ENCODE measurements at regions not wholly inside any gene's neighbourhood (a gene's known extent, or its start where the extent isn't known, plus 50 kb on each side); places are given as distances from the start of the nearest gene placed in this dataset.

GRCh38 chr20:51280047-51280446, 257.1 kb upstream of the KCNG1 start:
- no peak for DNase-seq (ENCODE audit: low spot score)
- no peak for TF ChIP-seq CTCF (IDR thresholded peaks at IDR 0.05)

GRCh38 chr20:51277961-51278360, 255.1 kb upstream of the KCNG1 start:
- Histone ChIP-seq H3K4me3 (no peak overlapping the region), H3K27ac (no peak overlapping the region), H3K9me3 (peaks cover 0 to 4% of the 10 kb centered on the region in 2 donors), H3K4me1 (no peaks in the 10 kb centered on the region), H3K36me3 (no peaks in the 10 kb centered on the region), H3K27me3 (no peaks in the 10 kb centered on the region)
- no peak for DNase-seq (ENCODE audit: low spot score)
- no peak for TF ChIP-seq CTCF (IDR thresholded peaks at IDR 0.05)

More at GRCh38 chr20:51280047-51280446, 257.1 kb upstream of the KCNG1 start:
- H3K27me3 ChIP-seq = no peaks in the 10 kb centered on the region
- H3K9me3 ChIP-seq = peaks cover 0 to 4% of the 10 kb centered on the region in 2 donors
- H3K27ac ChIP-seq = no peak overlapping the region
- no peaks in the 10 kb centered on the region for H3K4me1 ChIP-seq
- H3K4me3 ChIP-seq = no peak overlapping the region
- no peaks in the 10 kb centered on the region for H3K36me3 ChIP-seq

GRCh38 chr20:51276296-51276695, 253.4 kb upstream of the KCNG1 start:
- no peak for DNase-seq (ENCODE audit: low spot score)
- no peaks in the 10 kb centered on the region for H3K36me3 ChIP-seq
- peaks cover 0 to 4% of the 10 kb centered on the region in 2 donors for H3K9me3 ChIP-seq
- no peak overlapping the region for H3K4me3 ChIP-seq
- no peaks in the 10 kb centered on the region for H3K4me1 ChIP-seq
- H3K27ac ChIP-seq = no peak overlapping the region
- TF ChIP-seq CTCF (IDR thresholded peaks at IDR 0.05) = no peak
- no peaks in the 10 kb centered on the region for H3K27me3 ChIP-seq

GRCh38 chr20:51275826-51276225, 252.9 kb upstream of the KCNG1 start:
- DNase-seq (ENCODE audit: low spot score) = no peak
- H3K27me3 ChIP-seq = no peaks in the 10 kb centered on the region

GRCh38 chr20:51275181-51275580, 252.3 kb upstream of the KCNG1 start:
- Histone ChIP-seq H3K9me3 (peaks cover 0 to 9% of the 10 kb centered on the region in 2 donors), H3K27me3 (no peaks in the 10 kb centered on the region), H3K36me3 (no peaks in the 10 kb centered on the region), H3K27ac (no peak overlapping the region), H3K4me1 (no peaks in the 10 kb centered on the region), H3K4me3 (no peak overlapping the region)
- TF ChIP-seq CTCF (IDR thresholded peaks at IDR 0.05) = no peak
- DNase-seq (ENCODE audit: low spot score) = no peak

More at GRCh38 chr20:51275826-51276225, 252.9 kb upstream of the KCNG1 start:
- Histone ChIP-seq H3K27ac (no peak overlapping the region), H3K9me3 (peaks cover 0 to 4% of the 10 kb centered on the region in 2 donors), H3K36me3 (no peaks in the 10 kb centered on the region), H3K4me1 (no peaks in the 10 kb centered on the region), H3K4me3 (no peak overlapping the region)
- no peak for TF ChIP-seq CTCF (IDR thresholded peaks at IDR 0.05)

GRCh38 chr20:51272401-51272800, 249.5 kb upstream of the KCNG1 start:
- Histone ChIP-seq H3K36me3 (no peaks in the 10 kb centered on the region), H3K27ac (no peak overlapping the region), H3K4me1 (no peaks in the 10 kb centered on the region), H3K4me3 (no peak overlapping the region), H3K9me3 (peaks cover 0 to 7% of the 10 kb centered on the region in 2 donors), H3K27me3 (no peaks in the 10 kb centered on the region)
- no peak for TF ChIP-seq CTCF (IDR thresholded peaks at IDR 0.05)
- no peak for DNase-seq (ENCODE audit: low spot score)

All from right atrium auricular region (tissue), 2 donors.